ENCODE measurements at regions not wholly inside any gene's neighbourhood (a gene's known extent, or its start where the extent isn't known, plus 50 kb on each side); places are given as distances from the start of the nearest gene placed in this dataset.

- TF ChIP-seq TCF4 (CRISPR knock-in tag; IDR thresholded peaks at IDR 0.05; ENCODE audit: borderline replicate concordance) (no peak), CREB5 (CRISPR knock-in tag; IDR thresholded peaks at IDR 0.05; ENCODE audit: low read depth) (no peak), CSRNP3 (CRISPR knock-in tag; IDR thresholded peaks at IDR 0.05) (no peak), SNAI2 (CRISPR knock-in tag; IDR thresholded peaks at IDR 0.05) (no peak), OSR1 (CRISPR knock-in tag; IDR thresholded peaks at IDR 0.05) (no peak), ZC3H10 (CRISPR knock-in tag; IDR thresholded peaks at IDR 0.05) (no peak), CSDC2 (CRISPR knock-in tag; IDR thresholded peaks at IDR 0.05) (no peak), ARNTL (CRISPR knock-in tag; IDR thresholded peaks at IDR 0.05; ENCODE audit: borderline replicate concordance, low read depth) (no peak), RARB (CRISPR knock-in tag; IDR thresholded peaks at IDR 0.05) (no peak), ZFP3 (CRISPR knock-in tag; IDR thresholded peaks at IDR 0.05) (no peak), BACH2 (CRISPR knock-in tag; IDR thresholded peaks at IDR 0.05; ENCODE audit: borderline replicate concordance) (no peak), ZNF70 (CRISPR knock-in tag; IDR thresholded peaks at IDR 0.05) (no peak), ESRRG (CRISPR knock-in tag; IDR thresholded peaks at IDR 0.05) (no peak)
- TF ChIP-seq, protein P1, sequence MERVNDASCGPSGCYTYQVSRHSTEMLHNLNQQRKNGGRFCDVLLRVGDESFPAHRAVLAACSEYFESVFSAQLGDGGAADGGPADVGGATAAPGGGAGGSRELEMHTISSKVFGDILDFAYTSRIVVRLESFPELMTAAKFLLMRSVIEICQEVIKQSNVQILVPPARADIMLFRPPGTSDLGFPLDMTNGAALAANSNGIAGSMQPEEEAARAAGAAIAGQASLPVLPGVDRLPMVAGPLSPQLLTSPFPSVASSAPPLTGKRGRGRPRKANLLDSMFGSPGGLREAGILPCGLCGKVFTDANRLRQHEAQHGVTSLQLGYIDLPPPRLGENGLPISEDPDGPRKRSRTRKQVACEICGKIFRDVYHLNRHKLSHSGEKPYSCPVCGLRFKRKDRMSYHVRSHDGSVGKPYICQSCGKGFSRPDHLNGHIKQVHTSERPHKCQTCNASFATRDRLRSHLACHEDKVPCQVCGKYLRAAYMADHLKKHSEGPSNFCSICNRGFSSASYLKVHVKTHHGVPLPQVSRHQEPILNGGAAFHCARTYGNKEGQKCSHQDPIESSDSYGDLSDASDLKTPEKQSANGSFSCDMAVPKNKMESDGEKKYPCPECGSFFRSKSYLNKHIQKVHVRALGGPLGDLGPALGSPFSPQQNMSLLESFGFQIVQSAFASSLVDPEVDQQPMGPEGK (CRISPR knock-in tag; IDR thresholded peaks at IDR 0.05; ENCODE audit: borderline replicate concordance): no peak
Measured at GRCh38 chr19:30672926-30673325, 300.7 kb downstream of the ZNF536 start.

Measured in SK-N-SH treated with all-trans-retinoic acid at 6 μM for 48 hours (cell line).